Testis (tissue), 2 donors: ENCODE measurements at regions not wholly inside any gene's neighbourhood (a gene's known extent, or its start where the extent isn't known, plus 50 kb on each side); places are given as distances from the start of the nearest gene placed in this dataset.

Experiments used
- CTCF ChIP-seq, 3 experiments: fragments of 450-650 bp in 2 of 3; fragments of 200-600 bp in 1 of 3; sonication (generic) in 1 of 3; IDR thresholded peaks; one replicate each; pipeline ENCODE4 v1.5.1; 2016 to 2019; ENCODE audit warnings: antibody characterized with exemption in 3 of 3, mild to moderate bottlenecking in 2 of 3, moderate library complexity in 1 of 3
- POLR2A ChIP-seq: fragments of 450-650 bp; IDR thresholded peaks from one replicate; pipeline ENCODE4 v1.6.1; 2017; ENCODE audit warnings: antibody characterized with exemption, mild to moderate bottlenecking, moderate library complexity

GRCh38 chr12:75713434-75713833 is 202.0 kb upstream of the KRR1 start:
- no peak for TF ChIP-seq CTCF (IDR thresholded peaks at IDR 0.05)
- no peak for TF ChIP-seq POLR2A
